ENCODE measurements at regions not wholly inside any gene's neighbourhood (a gene's known extent, or its start where the extent isn't known, plus 50 kb on each side); places are given as distances from the start of the nearest gene placed in this dataset.
A peak's percentile ranks its signal among the peaks of the same experiment; 100 is the strongest.

GRCh38 chr2:139819273-139819796 lies 1039.1 kb upstream of the NXPH2 start:
- DNase-seq: no peak

- DNase-seq: no peak
Measured at GRCh38 chr2:139814458-139814857, 1034.3 kb upstream of the NXPH2 start.

- no peak for DNase-seq
Measured at GRCh38 chr2:139813340-139813739, 1033.2 kb upstream of the NXPH2 start.

DNA sequence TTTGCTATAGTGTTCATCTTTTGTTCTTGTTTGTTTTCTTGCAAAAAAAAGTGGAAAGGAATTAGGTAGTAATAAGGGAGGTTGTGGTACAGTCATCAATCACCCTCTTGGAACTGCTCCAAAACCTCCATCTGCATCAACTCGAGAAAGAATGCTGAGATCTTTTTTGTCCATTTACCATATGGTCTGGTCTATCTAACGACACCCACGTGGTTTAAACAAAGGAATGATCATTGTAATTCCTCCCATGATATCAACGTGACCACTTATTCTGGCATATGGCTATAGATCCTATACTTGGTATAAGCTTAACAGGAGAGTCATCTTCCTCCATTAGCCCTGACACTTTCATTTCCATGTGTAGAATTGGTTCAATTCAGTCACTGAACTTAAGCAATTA lies 1025.3 kb upstream of the NXPH2 start:
- DNase-seq: no peak

GRCh38 chr2:139798391-139798790 lies 1018.2 kb upstream of the NXPH2 start:
- DNase-seq: peak in 1 of 4 experiments; percentile 1

- DNase-seq: peak in 2 of 4 experiments; percentile 18 to 26
Measured at GRCh38 chr2:139790807-139791752, 1010.9 kb upstream of the NXPH2 start.

DNA sequence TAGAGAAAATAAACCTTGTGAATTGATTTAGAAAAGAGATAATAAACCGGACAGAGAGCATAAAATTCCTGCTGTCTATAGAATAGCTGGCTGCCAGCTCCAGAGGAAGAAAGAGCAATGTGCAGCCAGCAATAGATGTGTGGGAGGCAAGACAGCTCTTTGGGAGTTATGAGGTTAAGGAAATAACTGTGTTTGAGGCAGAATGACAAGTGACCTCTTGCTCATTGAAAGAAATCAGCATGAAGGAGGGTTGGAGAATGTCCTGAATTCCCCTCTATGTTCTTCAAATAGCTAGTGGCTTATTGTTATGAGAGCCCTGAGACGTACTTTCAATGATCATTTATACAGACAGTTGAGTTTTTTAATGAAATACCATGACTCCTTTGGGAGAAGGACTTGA lies 1009.9 kb upstream of the NXPH2 start:
- no peak for DNase-seq

GRCh38 chr2:139778732-139779131 lies 998.5 kb upstream of the NXPH2 start:
- no peak for DNase-seq

DNA sequence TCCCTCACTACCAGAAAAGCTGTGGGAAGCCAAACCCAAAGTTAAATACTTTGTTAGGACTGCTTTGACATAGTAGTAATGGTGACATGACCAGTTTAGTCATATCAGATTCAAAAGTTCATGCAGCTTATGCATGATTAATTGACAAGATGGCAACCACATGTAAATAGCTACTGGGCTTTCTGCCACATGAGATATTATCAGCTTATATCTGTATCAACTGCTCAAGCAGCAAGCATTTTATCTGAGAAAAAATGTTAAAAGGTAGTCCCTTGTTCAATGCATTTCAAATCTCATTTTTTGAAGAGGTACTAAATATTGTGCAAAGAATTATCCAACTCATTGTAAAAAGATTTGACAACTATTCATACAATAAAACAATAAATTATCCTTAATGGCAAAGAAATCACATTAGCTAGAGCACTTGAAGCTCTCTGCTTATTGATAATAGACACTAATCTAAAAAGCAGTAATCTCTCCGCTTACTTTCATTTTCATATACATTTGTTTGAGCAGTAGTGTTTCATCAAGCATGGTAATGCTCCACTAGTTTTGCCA lies 993.6 kb upstream of the NXPH2 start:
- DNase-seq: no peak

DNA sequence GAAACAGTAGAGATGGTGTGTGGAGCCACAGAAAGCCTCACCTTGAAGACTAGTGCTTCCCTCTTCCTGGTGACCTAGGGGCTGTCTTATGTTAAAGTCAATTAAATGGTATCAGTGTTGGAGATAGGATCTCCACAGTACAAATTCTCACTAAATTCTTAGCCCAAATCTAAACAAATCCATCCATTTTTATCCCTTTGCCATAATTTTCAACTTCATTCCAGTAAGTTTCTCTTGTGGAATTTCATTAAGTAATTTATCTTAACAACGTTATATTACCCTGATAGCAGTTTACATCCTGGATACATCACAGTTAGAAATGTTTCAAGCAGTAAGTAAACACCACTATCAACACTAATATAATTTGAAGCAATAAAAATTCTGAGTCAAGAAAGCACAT lies 989.4 kb upstream of the NXPH2 start:
- DNase-seq: no peak

- DNase-seq: no peak
Measured at GRCh38 chr2:139763705-139764104, 983.5 kb upstream of the NXPH2 start.

DNA sequence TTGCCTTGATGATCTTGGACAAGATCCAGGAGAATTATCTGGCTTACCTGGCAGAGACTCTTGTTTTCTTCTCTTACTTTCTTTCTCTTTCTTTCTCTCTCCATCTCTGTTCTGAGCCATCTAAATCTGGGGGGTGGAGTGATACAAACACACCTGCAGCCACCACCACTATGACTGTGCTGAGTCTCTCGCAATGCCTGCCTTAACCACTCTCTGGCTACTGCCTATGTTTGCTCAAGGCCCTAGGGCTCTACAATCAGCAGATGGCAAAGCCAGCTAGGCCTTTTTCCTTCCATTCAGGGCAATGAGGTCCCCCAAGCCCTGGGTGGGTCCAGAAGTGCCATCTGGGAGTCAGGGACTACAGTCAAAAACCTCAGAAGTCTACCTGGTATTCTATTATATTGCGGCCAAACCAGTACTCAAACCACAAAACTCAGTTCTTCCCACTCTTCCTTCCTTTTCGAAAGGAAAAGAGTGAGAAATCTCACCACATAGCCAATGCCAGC lies 978.9 kb upstream of the NXPH2 start:
- DNase-seq: no peak

- DNase-seq: no peak
Measured at GRCh38 chr2:139746901-139747300, 966.7 kb upstream of the NXPH2 start.

- DNase-seq: no peak
Measured at GRCh38 chr2:139744273-139744672, 964.1 kb upstream of the NXPH2 start.

DNA sequence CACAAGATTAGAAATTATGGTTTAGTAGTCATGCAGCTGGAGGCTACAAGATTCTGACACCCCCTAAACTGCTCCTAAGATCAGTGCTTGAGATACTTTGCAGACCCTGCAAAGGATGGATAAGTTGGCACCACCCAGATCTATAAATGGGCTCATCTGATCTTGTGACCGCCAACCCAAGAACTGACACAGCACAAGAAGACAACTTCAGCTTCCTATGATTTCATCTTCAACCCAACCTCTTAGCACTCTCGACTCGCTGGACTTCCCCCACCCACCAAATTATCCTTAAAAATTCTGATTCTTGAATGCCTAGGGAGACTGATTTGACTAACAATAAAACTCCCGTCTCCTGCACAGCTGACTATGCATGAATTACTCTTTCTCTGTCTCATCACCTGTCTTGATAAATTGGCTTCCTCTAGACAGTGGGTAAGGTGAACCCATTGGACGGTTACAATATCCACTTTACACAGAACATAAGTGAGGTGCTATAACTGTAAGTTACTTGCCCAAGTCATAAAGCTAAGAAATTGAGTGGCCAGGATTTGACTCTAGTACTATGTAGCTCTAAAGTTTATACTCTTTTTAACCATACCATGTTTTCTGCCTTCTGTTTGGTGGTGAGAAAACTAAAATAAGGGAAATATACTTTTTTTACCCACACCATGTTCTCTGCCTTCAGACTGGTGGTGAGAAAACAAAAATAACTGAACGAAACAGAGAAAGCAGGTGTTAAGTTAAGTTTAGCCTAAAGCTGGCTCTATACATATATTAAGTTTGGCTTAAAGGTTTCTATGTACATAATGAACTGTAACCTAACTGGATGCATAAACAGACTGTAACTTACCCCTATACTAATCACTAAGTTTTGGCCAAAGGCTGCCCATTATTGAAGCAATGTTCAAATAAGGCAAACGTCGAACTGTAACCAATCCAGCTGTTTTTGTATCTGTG lies 962.3 kb upstream of the NXPH2 start:
- no peak for DNase-seq

GRCh38 chr2:139737659-139738058 lies 957.5 kb upstream of the NXPH2 start:
- no peak for DNase-seq

GRCh38 chr2:139730197-139730596 lies 950.0 kb upstream of the NXPH2 start:
- no peak for DNase-seq

GRCh38 chr2:139721411-139721995 lies 941.3 kb upstream of the NXPH2 start:
- DNase-seq: no peak

DNA sequence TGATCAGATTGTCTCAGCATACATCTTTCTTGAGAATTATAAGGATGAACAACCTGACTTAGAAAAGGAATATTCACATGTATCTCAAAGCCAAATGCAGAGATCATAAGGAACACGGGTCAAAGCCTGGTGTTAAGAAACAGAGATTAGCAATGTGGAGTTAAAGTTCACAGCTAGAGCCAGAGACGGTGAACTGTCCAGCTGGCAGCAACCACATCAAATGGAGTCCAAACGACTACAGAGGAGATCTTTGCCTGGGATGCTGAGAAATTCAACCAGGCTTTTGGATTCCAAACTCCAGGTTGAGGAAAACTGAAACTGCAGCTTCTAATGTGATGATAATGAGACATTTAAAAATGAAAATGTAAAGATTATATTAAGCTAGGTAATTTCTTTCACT lies 939.9 kb upstream of the NXPH2 start:
- DNase-seq: no peak

DNA sequence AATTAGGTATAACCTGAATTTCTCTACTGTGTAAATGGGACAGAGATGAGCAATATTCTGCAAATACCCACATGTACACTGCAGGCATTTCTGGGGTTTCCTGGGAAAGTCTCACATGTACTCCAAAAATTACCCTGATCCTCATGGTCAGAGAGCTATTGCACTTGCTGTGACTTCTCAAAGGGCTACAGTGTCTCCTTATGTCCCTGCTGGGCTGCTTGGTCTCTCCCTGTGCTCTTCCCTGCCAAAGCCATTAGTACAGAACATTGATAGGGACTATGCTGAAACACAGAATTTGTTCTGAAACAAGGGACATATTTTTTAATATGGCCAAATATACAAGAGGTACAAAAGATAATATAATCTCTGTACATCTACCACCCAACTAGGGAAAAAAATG lies 924.4 kb upstream of the NXPH2 start:
- no peak for DNase-seq

DNA sequence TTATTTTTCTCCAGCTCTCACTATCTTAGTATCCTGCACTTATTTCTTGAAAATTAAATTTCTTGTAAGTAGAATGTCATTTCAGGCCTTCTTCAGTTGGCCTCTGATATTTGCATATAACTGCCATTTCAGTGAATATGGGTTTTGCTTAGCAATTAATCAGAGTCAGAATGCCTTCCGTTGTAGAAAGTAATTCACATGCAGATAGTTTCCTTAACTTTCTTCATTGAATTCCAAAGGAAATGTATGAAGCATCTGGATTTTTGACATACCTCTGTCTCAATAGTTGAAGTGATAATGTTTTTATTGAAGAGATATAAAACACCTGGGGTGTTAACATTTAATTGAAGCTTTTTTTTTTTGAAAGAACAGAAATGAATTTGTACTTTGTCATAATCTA lies 914.1 kb upstream of the NXPH2 start:
- DNase-seq: no peak

DNA sequence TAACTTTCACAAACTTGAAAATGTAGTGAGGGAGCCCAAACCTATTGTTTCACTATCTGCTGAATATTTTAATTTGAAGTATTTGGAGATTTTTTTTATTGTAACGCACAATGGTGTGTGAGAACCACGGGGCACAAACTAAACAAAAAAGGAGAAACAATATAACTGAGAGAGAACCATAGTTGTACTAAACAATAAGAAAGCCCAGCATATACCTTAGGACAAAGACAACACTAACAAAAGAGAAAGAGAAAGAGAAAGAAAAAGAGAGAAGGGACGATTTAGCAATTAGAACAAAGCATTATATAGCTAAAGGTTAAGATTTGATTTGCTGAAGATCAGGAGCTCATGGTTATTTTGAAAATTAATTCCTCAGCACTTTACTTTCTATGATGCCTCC lies 906.0 kb upstream of the NXPH2 start:
- DNase-seq: no peak

All from suppressor macrophage (primary cell).